Activated CD8-positive, alpha-beta memory T cell treated with anti-CD3 and anti-CD28 coated beads, Interleukin-2, amount 50 U/mL, for 1 hour (primary cell): ENCODE measurements at regions not wholly inside any gene's neighbourhood (a gene's known extent, or its start where the extent isn't known, plus 50 kb on each side); places are given as distances from the start of the nearest gene placed in this dataset.

Experiments used
- DNase-seq: peaks from one replicate; pipeline ENCODE4 v3.0.0-alpha.2; 2020; ENCODE audit errors: extremely low read depth

- no peak for DNase-seq
These were observed 157.2 kb upstream of the KAZN start for GRCh38 chr1:14441302-14441741.

DNA sequence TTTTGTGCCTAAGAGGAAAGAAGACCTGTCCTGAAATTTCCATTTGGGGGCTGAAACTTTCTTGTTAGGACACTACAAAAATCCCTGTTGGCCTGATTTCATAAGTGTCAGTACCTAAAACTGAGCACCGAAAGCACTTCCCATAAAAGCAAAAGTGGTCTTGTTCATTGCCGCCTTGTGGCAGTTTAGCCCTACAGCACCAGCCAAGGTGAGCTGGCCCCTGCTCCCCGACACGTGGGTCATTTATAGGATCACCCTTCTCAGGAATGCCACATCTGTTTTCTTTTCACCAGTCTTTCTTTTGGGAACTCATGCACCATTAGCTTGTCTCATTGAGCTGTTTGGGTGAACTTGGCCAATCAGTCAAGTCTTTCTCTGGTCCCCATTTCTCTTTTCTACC, 155.8 kb upstream of the KAZN start:
- DNase-seq = no peak

DNA sequence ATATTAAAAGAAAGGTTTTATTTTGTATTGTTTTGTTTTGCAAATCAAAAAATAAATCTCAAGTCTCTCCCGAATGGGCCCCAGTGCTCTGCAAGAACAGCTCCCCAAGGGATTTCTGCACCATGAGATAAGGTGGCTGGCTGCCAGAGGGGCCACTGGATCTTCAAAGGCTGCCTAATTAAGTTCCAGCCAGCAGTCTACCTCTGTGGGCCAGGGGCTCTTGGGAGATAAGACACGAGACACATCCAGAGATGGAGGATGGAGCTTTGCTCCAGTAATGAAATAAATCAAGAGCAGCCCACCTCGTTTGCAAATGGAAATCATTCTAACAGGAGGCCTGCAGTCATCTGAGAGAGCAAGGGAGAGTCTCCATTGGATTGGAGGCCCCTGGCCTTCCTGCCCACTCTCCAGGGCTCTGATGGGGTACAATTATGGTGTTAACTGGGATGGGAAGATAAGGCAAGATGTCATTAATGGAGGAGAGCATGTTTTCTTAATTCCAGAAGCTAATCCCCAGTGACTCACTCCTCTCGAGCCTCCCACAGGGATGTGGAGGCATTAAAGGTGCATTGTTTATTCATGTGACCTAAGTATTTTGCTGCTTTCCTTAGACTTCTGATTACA, 155.2 kb upstream of the KAZN start:
- no peak for DNase-seq

DNA sequence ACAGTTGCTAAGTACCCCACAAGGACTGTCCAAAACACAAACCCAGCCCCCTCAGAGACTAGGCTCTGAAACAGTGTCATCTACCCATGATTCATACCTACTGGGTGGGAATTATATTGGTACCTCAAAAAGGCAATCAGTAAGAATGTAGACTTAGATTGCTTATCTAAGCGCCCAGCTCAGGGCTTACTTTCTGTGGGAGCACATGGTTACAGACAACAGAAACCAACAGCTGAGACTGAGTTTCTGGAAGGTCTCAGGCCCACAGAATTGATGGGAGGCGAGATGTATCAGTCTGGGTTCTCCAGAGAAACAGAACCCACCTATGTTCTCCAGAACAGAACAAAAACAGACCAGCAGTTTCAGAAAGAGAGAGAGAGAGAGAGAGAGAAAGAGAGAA, 147.3 kb upstream of the KAZN start:
- no peak for DNase-seq

DNA sequence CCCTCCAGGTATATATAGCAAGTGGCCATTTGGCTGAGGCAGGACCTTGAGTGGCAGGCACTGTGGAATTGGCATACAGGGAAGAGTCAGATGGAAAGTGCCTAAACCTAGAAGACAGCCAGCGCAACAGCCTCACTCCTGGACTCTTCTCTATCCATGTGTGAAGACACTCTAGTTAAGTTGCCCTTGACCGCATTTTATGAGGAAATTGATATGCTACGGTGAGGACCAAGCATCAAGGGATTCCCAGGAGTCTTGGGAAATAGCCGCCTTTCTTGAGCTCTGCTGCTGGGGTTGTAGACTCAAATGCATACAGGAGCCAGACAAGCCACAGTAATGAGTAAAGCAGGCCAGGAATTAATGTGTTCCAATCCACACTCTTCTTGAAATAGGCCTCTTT, 145.9 kb upstream of the KAZN start:
- DNase-seq = no peak

DNA sequence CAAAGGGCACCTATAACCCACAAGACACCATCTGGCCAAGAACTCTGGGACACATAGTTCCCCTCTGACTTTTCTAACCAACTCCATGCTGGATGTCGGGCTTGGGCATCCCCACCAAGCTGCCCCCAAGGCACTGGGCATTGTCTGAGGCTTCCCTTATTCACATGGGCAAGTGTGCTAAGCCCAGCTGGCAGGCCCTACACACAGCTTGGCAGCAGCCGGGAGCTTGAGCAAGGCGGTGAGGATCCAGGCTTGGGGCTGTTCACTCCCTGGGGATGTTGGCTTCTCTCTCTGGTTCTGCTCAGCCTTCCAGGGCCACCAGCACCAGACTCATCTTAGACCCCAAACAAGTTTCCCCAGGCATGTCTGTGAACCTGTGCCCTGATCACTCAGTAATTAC, 138.3 kb upstream of the KAZN start:
- DNase-seq = no peak

GRCh38 chr1:14462851-14463250, 135.6 kb upstream of the KAZN start:
- DNase-seq = no peak

GRCh38 chr1:14466006-14466405, 132.5 kb upstream of the KAZN start:
- DNase-seq = no peak

GRCh38 chr1:14467112-14467511, 131.4 kb upstream of the KAZN start:
- DNase-seq = no peak

DNA sequence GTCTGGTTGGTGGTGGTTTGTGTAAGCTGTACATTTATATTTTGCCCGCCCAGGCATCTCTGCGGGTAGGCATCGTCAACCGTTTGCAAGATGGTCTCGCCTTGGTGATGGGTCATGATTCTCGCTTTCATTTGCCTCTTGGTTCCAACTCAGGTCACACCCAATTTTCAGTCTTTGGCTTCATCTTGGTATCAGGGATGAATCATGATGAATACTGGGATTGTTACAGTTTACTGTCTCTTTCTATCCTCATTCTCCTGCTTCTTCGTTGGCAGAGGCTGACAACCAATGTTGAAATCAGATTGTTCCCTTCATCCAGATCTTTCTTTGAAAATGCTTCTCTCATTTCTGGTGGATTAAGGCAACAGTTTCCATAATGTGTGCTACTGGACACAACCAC, 129.7 kb upstream of the KAZN start:
- no peak for DNase-seq

DNA sequence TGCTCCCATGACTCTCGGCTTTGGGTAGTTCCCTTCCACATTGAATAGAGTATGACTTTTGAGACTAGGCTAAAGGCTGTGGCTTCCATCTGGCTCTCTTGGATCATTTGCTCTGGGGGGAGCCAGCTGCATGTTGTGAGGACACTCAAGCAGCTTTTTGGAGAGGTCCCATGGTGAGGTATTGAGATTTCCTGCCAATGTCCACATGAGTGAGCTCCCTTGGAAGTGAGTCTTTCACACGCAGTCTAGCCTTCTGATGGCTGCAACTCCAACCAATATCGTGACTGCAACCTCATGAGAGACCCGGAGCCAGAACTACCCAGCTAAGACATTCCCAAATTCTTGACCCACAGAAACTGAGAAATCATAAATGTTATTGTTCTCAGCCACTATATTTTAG, 127.7 kb upstream of the KAZN start:
- no peak for DNase-seq

DNA sequence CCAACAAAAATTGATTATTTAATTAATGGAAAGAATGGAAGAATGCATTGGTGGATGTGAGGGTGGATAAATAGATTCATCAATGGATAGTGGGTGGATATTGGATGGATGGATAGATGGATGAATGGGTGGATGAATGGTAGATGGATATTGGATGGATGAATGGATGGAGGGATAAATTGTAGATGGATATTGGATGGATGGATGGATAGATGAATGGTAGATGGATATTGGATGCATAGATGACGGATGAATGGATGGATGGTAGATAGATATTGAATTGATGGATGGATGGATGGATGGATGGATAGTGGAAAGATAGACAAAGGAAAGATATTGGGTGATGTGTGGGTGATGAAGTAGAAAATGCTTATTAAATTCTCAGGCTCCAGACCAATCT, 123.6 kb upstream of the KAZN start:
- DNase-seq = no peak

DNA sequence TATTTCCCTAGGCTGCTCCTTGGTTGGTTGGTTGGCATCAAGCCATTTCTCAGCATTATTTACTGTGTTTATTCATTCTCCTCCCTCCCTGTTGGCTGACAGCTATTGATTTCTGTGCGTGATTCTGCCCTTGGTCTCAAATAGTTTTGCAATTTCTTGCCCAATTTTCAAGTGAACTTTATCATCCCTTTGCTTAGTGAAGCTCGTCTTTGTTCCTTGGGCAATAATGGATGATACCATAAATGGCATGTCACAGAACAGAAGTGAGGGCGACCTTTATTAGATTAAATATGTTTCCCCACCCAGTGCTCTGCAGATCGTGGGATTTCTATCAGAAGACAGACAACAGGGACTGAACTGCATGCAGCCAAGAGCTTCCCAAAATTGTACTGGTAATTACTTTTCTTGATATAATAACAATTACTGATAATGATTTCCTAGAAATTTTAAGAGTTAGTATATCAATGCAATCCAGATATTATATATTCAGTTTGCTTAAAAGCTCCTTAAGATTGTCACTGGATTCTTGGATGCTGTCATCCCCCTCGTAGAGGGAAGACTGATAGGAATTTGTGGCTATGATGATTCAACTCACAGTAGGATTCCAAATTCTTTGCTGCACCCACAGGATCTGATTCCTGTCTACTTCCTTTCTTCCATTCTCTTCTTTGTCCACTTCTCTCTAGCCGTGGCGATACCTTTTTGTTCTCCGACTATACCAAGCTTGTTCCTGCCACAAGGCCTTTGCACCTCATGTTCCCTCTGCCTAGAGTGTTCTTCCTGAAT, 122.1 kb upstream of the KAZN start:
- no peak for DNase-seq

DNA sequence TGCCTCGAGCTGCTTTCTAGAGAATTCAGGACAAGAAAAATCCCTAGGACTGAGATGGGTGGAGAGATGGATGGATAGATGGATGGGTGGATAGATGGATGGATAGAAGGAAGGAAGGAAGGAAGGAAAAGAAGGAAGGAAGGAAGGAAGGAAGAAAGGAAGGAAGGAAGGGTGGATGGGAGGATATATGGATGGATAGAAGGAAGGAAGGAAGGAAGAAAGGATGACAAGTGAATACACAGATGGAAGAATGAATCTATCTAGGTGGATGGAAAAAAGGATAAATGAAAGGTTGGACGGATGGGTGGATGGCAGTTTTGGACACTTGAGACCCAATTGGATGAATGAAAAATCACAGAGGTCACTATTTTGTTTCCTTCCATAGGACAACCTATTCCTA, 120.4 kb upstream of the KAZN start:
- DNase-seq = no peak

GRCh38 chr1:14479865-14480264, 118.6 kb upstream of the KAZN start:
- DNase-seq = no peak

DNA sequence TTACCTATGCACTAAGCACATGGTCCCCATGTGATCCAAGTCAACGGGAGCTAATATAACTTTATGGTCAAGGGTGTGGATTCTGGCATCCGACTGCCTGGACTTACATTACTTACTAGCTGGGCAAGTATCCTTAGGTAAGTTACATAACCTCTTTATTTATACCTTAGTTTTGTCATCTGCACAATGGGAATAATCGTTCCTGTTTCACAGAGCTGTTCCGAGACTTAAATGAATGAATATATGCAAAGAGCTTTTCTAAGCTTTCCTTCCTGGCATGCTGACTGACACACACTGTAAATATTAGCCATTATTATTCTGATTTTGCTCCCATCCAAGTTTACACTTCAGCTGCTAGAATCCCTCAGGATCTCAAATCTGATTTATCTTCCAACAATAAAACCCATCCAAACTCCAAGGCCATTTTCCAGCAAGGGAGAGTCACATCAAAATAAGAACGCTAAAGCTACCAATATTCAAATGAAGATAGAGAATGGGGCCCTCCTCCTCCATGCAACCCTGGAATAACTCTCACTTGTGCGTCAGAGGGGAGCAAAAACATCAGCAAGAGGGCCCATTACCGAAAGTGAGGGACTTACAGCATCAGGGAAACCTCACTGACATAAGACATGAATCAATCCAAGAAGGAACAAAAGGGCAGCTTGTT, 115.6 kb upstream of the KAZN start:
- no peak for DNase-seq

DNA sequence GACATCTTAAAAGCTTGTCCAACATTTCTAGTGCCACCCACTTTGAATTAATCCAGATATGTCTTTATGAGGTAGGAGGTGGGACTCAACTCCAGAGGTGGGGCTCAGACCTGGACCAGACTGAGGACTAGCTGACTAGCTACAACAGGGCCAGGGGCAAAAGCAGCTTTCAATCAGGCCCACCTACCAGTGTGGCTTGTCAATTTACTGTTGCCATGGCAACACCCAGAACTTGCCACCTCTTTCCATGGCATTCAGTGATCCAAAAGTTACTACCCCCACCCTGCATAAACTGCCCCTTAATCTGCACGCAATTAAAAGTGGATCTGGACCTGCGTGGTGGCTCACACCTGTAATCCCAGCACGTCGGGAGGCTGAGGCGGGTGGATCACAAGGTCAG, 113.2 kb upstream of the KAZN start:
- no peak for DNase-seq

GRCh38 chr1:14486401-14487201, 111.9 kb upstream of the KAZN start:
- no peak for DNase-seq

DNA sequence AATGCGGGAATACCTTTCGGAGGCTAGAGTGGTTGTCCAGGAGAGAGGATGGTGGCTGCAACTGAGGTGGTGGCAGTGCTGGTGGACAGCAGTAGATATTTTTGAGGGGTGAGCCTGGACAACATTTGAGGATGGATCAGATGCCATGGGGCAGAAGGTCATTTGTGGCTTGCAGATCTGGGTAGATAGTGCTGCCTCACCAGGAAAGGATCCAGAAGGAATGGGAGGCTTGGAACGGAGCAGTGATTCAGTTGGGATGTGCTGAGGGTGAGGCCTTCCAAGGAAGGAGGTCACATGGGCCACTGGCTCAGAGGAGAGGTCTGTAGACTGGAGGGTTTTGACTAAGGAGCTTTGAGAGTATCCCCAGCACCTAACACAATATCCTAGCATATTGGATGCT, 110.8 kb upstream of the KAZN start:
- DNase-seq = no peak

GRCh38 chr1:14494911-14495310, 103.6 kb upstream of the KAZN start:
- no peak for DNase-seq

DNA sequence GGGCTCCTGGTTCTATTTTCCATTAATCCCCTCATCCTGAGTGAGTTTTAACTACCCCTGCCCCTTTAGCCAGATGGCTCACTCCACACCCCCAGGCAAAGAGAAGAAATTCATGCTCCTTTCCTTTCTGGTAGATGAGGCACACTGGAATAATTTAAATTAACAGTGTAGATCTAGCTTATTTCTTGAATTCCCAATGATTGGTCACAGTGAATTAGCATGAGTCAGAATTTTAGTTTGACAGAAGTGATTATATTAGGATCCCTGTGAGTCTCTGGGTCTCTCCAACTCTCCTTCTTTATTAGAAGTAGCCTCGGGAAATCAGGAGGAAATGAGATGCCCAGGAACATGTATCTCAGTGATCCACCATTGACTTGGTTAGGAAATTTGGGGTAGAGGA, 103.1 kb upstream of the KAZN start:
- DNase-seq = no peak

DNA sequence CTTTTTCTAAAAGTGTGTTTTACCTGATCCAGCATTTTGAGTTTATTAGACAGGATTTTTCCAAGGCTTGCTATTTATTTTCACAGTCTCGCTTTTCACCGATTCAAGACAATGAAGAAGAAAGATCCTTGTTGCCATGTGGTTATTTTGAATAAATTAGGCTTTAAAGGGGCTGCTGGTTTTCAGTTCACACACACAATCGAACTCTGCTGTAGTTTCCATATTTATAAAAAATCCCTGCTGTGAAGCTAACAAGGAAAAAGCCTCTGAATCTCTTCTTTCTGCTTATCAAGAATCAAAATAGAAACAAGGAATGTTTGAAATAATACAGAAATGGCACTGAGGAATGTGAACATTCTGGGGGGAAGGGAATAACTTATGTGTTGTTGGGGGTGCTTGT, 102.5 kb upstream of the KAZN start:
- no peak for DNase-seq
